HG03159 (cell line): ENCODE measurements at regions not wholly inside any gene's neighbourhood (a gene's known extent, or its start where the extent isn't known, plus 50 kb on each side); places are given as distances from the start of the nearest gene placed in this dataset.
A peak's percentile ranks its signal among the peaks of the same experiment; 100 is the strongest.
"Not testable (repeated sequence)": the region's sequence is repeated elsewhere in the genome, so short reads cannot be mapped to it uniquely, and the experiment has no call there.

Experiments used
- ATAC-seq: cut with Tn5 transposase; IDR thresholded peaks from one replicate; pipeline ENCODE4 v1.9.1; 2021; ENCODE audit warnings: mild to moderate bottlenecking, moderate library complexity; ENCODE audit not compliant: unreplicated experiment

DNA sequence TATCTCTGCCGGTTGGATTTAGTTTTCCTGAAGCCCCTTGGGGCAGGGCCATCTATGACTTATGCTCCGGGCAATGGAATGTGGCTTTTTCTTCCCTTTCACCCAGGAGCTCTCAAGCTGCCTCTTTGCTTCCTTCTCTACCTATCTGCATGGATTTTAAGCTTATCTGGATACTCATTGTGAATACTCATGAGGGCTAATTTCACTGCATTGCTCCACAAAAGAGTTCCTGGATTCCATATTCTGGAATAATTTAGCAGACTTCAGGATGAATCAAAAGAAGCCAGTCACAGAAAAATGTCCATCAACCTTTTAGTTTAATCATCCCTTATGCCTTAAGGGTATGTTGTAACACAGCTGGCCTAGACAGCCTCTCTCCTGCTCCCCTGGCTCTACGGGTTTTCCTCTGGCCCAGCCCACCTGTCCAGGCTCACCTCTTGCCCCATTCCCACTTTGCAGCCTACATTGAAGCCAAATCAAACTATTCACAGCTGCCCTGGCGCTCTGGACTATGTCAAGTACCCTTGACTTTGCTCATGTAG, 122.8 kb upstream of the RMDN2 start:
- no peak for ATAC-seq

DNA sequence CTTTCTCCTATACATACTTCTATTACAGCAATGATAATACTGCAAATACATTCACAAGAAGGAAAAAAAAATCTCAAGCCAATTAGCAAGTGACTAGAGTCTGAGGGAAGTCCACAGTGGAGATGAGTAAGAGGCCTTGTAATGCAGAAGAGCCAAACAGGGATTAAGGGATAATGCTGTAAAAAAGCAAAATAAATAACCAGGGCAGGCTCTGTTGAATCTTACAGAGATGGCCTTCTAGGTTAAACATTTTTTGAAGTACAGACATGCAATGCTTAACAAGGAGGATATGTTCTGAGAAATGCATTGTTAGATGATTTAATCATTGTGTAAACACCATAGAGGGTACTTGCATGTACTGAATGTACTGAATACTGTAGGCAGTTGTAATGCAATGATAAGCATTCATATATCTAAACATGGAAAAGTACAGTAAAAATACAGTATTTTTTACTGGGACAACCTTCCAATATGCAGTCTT, 122.1 kb upstream of the RMDN2 start:
- no peak for ATAC-seq

DNA sequence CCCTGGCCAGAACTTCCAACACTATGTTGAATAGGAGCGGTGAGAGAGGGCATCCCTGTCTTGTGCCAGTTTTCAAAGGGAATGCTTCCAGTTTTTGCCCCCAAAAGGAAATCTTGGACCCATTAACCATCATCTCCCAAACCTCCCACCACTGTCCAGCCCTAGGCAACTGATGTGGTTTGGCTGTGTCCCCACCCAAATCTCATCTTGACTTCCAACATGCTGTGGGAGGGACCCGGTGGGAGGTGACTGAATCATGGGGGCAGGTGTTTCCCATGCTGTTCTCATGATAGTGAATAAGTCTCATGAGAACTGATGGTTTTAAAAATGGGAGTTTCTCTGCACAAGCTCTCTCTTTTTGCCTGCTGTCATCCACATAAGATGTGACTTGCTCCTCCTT, 119.1 kb upstream of the RMDN2 start:
- not testable (repeated sequence) for ATAC-seq

DNA sequence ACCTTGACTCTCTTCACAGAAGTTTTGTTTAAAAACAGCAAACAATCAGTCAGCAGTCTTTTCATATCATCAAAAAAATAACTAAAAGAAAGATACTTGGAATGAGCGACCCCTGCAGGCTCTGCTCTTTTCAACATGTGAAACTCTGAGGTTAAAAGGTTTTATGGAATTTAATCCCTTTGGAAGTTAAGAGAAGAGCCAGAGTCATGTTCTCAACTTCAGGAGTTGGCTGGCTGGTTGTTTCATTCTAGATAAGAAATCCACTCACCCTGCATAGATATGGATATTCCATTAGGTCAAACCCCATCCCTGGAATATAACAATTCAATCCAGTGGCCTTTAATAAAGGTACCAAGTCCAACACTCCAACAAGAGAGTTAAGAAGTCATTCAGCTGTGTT, 115.6 kb upstream of the RMDN2 start:
- no peak for ATAC-seq

DNA sequence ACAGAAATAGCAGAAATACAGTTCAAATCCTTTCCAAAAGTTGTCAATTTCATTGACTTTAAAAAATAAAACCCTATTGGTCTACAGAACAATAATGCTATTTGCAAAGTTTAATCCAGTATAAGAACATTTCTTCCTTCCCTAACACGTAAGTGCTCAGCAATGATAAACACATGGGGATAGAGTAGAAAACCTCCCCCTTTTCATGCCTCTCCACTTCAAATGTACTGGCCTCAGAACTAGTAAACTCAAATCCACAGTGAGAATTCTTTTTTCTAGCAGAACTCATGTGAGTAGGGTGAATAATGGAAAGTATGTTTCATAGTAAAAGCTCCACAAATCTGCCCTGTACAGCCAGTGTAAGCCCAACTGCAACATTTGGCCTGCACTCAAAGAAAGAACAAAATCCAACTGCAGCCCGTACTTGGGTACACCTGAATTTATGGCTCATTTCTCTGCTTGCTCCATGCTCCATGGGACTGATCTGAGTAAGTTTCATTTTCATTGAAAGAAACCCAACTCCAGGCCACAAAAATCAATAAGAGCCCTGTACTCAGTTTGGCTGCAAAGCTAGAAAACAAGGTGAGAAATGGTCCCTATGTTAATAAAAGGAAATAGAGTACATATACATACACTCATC, 115.0 kb upstream of the RMDN2 start:
- no peak for ATAC-seq

DNA sequence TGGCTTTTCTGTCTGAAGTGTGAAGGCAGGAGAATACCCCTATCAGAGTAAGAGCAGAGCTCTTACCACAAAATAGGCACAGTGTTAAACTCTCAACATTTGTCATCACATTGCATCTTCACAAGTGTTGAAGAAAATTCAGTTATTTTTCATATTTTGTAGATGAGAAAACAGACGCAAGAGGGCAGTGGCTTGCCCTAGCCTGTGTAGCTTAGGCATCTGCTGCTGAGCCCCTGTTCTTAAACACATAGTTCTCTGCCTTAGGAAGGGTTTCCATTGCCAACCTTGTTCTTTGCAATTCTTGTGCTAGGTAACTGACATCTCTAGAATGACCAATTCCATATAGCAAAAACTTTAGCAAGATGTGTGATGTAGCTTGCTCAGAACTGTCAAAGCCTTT, 112.7 kb upstream of the RMDN2 start:
- no peak for ATAC-seq

DNA sequence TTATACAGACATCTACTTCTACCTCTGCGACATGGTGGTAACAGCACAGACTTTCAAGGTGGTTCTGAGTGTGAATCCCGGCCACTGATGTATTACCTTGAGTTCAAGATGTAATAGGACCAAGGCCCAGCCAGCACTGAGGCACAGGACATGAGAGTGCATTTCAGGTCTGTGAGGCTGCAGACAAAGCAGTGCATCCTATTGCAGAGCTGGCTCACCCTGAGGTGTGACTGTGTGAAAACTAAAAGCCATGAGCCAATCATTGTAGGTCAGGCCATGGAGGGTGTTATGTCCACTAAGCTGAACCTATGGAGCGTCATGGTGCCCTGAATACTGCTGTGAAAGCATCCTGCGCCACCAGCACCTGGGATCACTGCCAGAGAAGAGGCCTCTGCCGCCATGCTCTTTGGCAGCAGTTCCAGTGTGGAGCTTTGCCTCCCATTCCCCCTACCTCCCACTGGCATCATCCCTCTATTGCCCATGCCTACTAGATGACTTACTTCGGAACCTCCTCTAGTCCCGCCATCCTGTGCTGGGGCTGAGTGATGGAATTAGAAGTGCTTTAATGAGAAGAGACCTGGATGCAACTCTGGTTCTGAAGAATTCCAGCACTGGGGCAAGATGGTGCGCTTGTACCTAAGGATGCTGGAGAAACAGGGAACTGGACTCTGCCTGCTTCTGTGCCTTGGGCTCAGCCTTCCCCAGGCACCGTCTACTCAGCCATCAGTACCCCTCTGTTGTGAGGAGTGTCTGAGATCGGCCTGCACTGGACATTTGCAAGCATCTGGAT, 112.0 kb upstream of the RMDN2 start:
- ATAC-seq: no peak

DNA sequence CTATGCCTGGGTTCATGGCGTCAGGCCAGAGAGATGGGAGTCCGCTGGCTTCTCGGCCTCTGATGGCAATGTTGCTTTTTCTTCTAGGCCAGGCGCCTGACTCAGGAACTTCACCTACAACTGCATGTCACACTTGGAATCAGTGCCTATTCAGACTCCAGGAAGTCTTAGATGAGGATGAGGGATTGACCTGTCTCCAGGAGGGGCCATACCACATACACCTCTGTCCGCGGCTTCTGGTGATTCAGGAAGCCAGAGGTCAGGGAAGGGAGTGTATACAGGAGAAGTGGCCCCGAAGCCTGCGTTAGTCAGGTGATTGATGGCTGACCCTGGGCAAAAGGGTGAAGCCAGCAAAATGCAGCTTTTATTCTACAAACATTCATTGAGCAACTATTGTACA, 109.1 kb upstream of the RMDN2 start:
- ATAC-seq: no peak

DNA sequence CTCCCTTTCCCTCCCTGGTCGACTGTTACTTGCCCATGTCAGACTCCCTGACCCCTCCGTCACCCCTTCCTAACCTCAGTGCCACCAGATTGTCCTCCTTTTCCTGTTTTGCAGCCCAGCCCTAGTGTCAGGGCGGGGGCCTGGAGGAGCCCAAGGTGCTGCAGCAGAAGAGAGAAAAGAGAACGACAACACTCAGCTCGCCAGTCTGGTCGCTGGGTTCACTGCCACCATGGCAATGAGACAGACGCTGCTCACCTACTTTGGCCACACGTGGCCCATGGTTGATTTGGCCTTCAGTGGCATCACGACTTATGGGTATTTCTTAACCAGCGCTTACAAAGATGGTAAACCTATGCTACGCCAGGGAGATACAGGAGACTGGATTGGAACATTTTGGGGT, 108.4 kb upstream of the RMDN2 start:
- ATAC-seq: no peak

DNA sequence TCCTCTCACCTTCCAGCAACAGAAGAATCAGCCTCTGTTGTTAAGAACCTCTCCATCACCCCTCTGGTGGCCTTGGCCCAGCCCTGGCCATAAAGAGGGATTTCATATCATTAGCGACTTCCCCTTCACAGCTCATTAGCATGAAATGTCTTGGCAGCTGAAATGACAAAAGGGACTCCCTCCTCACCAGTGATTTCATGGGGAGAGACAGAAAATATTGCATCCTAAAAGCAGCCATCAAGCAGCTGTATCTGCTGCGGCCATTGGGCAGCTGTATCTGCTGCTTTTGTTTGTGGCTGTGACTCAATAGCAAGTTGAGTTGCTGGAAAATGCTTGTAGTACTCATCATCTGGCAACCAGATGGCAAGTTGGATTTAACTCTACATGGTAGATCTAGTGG, 105.9 kb upstream of the RMDN2 start:
- ATAC-seq: no peak

DNA sequence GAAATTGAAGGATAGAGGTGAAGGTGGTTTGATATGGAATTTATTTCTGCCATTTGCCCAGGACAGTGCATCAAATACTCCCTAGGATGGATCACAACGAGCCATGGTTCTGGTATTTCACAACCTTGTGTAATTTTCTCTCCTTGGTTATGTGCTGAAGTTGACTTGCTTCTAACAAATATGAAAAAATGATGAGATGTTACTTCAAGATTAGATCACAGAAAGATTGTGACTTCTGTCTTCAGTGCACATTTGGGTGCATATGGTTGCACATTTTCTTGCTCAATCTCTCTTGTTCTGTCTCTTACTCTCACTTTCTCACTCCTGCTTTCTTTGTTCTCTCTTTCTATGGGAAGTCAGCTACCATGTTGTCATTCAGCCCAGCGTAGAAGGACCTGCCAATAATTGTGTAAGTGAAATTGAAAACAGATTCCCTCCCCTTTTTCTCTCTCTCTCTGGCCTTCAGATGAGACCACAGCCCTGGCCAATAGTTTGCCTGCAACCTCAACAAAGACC, 104.6 kb upstream of the RMDN2 start:
- no peak for ATAC-seq

DNA sequence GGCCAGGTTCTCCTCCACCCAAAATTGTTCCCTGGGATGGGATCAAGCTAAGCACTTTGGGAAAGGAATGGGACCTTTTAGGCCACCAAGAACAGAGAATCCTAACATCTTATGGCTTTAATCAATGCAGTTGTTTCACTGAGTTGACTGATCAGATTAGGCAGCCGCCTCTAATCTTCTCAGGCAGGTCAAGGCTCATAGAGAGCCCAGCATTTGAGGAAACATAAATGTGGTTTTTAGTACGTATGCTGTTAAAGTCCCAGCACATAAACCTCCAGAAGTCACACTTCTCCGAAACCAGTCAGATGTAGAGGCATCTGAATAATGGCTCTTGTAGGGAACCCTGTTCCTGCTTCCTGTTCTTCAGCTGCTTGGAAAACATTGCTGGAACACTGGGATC, 99.5 kb upstream of the RMDN2 start:
- ATAC-seq: no peak

DNA sequence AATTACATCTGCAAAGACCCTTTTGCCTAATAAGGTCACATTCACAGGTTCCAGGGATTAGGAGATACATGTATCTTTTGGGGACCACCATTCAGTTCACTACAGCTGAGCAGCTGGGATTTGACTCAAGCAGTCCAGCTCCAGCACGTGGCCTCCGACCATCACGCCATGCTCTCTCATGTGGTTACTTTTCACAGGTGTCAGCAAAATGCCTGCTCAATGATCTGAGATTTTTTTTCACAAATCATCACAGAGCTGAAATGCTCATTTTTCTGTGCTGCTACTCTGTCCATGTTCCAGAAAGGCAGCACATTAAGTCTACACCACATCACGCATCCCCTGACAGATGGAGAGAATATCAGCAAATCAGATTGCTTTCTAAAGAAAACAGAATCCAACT, 98.5 kb upstream of the RMDN2 start:
- ATAC-seq: no peak

DNA sequence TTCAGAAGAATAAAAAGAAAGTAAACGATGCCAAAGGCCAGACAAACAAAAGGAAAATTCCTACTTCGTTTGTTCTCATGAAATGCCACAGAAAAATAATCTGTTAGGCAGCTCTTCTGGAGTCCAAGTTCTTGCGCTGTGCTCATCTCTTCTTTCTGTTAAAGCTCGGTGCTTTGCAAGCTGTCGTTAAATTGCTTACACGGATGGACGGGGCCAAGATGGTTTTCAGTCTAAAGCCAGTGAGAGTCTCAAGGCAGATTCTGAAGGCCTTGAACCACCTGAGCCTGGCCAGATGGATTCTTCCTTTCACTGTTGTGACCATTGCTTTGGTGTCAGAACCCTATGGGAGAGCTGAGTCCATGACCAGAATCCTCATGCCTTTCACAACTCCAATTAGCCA, 97.6 kb upstream of the RMDN2 start:
- no peak for ATAC-seq

DNA sequence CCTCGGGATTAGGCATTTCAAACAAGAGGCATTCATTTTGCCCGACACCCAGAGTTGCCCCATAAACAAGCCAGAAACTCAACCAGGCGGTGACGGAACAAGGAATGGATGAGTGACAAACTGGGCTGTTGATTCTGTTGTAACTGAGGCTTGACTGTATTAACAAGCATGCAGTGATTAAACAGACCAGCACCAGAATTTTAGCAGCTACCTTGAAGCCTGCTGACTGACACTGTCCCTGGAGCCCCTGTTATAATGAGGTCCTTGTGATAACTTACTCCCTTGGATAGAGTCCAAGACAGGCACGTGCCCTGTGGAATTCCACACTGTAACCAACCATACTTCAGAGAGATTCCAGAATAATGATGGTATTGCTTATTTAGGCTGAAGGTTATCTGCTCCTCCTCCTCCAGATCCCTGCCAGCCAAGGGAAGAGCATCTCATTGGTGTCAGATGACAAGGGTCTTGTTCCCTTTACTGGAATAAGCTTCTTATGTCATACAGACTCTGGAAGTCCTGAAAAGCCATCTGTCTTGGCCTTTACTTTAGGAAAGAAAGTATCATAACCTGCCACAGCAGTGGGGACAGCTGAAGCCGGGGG, 97.1 kb upstream of the RMDN2 start:
- no peak for ATAC-seq

DNA sequence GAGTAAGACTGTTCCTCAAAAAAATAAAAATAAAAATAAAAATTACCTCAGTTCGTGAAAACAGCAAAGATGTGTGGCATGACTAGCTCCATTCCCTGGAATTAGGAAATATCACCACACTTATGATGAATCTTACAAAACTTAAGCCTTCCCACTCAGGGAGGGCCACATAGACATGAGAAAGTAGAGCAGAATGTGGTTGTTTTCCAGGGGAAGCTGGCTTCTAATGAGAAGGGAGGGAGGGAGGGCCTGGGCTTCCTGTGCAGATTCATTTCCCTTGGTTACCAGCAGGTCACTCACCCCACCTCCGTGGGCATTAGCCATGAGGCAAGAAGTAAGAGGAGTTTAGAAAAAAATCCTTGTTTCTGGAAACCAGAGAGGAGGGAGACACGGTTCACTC, 95.9 kb upstream of the RMDN2 start:
- no peak for ATAC-seq

DNA sequence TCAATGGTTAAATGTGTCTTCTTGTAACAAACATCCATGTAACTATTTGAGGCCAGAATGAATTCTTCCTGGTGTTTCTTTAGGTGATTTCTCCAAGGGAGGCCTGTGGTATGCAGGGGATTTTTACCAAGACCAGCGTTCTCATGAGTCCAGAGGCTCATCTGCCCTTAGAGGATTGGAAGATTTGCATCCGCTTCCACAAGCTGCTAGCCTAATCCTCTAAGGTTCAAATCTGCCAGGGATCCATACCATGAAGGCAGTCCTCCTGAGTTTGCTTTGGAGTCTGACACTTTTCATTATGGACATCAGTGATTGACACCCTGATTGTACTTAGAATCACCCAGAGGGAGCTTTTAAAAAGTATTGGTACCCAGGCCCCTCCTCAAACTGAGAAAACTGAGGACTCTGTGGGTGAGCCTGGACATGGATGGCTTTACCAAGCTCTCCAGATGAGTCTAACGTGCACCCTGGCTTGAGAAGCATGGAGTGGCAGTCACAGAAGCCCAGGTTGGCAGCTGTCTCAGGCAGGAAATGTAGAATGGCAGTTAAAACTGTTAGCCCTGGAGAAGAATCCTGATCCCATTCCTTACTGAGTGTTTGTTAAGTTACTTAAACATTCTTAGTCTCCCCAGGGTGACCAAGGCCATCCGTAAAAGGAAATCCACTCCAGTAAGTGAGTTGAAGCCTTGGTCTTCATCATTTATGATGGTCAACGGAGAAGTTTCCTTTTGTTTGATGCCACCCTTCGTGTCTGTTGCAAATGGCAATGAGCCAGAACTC, 95.3 kb upstream of the RMDN2 start:
- no peak for ATAC-seq

DNA sequence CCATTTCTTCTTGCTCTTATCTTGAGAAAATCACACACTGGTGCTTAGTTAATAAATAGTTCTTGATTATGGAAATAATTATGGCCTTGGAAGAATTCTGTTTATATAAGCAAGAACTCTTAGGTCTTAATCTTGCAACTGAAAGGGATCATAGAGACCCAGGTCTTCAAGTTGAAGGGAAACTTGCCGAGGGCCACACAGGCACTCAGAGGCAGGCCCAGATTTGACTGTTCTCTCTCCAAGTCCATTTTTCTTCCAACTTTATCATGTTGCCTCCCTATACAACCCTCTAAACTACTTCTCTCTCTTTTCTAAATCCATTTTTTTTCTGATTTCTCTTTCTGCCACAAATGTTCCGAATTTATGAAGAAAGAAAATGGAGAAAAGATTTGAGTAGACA, 94.5 kb upstream of the RMDN2 start:
- ATAC-seq: no peak

DNA sequence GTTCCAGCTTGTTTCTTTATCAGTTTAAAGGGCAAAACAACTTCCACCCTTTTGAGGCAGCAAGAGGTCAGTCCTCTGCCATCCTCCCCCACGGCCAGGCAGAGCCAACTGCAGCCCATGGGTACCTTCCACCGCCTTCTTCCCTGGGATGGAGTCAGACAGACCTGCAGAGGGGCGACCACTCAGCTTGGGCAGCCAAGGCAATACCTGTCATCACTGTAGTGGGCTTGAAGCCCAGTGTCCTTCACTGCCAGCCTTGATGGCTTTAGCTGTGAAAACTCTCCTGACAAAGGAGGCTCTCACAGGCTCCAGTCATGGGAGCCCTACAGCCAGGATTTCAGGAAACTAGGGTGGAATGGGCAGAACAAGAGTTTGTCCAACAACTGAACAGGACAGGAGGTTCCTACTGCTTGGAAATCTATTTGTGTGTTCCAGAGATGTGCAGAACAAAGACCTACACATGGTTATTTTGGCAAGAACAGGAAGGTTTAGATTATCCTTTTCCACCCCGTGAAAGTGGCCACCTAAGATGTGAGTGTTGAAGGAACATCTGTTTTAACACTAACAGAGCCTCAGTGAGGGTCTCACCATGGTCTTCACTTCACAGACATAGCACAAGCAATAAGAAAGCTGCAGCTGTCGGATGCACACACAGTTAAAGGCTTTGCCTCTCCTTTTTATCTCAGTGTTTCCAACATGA, 93.9 kb upstream of the RMDN2 start:
- no peak for ATAC-seq

DNA sequence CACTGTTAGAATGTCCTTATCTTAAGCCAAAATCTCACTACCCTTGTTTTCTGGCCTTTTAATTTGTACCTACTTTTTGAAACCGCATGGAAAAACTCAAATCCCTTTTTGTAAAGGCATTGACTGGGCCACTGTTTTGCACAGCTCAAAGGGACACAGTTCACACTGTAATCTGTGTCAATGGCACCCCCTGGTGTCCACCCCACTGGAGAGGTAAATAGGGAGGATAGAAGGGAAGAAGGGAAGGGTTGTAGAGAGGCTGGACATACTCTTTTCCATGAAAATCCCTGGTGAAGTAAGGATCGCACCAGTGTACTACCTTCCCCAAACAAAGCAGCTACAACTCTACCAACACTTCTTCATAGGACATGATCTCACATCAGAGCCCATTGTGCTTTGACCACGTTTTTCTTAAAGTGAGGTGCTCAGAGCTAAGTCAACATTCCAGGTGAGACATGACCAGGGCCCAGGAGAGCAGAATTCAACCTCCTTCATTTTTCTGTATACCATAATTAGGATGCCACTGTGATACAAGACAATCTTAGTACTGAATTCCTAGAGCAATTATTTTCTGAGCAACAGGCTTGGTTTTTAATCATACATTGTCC, 92.4 kb upstream of the RMDN2 start:
- peak; percentile 64 for ATAC-seq
